Right lobe of liver (tissue), 6 donors: ENCODE measurements at regions not wholly inside any gene's neighbourhood (a gene's known extent, or its start where the extent isn't known, plus 50 kb on each side); places are given as distances from the start of the nearest gene placed in this dataset.

Experiments used
- ATAC-seq, 4 donors: fragments of 200-7000 bp; cut with Tn5 transposase; one replicate each; pipeline ENCODE4 v1.9.1; 2020; ENCODE audit warnings: mild to moderate bottlenecking in 4 of 4, moderate library complexity in 4 of 4
- DNase-seq, 3 donors: peaks; one replicate each; pipeline ENCODE4 v3.0.0-alpha.2; 2020
- H3K27ac ChIP-seq, 3 donors: fragments of 200-600 bp; one replicate each; pipeline ENCODE4 v1.8.0; 2022
- H3K27me3 ChIP-seq, 2 donors: fragments of 200-600 bp; one replicate each; pipeline ENCODE4 v1.8.0; 2022
- H3K36me3 ChIP-seq, 4 donors: fragments of 200-600 bp; sonication (generic) in 1 of 4; one replicate each; pipeline versions ENCODE4 v1.5.1 to v1.8.0; 2017 to 2022; ENCODE audit warnings: control low read depth in 1 of 4
- H3K4me1 ChIP-seq, 4 donors: fragments of 200-600 bp; sonication (generic) in 1 of 4; one replicate each; pipeline versions ENCODE4 v1.5.1 to v1.8.0; 2017 to 2022; ENCODE audit warnings: control low read depth in 1 of 4
- H3K4me3 ChIP-seq, 3 donors: fragments of 200-600 bp; one replicate each; pipeline ENCODE4 v1.8.0; 2022
- H3K9me3 ChIP-seq, 4 donors: fragments of 200-600 bp; sonication (generic) in 1 of 4; one replicate each; pipeline versions ENCODE4 v1.5.1 to v1.8.0; 2017 to 2022; ENCODE audit warnings: control low read depth in 1 of 4
- CTCF ChIP-seq, 4 donors: fragments of 200-600 bp in 3 of 4; fragments of 450-650 bp in 1 of 4; IDR thresholded peaks; one replicate each; pipeline versions ENCODE4 v1.5.1 to v1.8.0; 2016 to 2022; ENCODE audit warnings: antibody characterized with exemption in 4 of 4, mild to moderate bottlenecking in 2 of 4
- POLR2A ChIP-seq: fragments of 450-650 bp; IDR thresholded peaks from one replicate; pipeline ENCODE4 v1.6.1; 2017; ENCODE audit warnings: antibody characterized with exemption, mild to moderate bottlenecking
- WGBS: methylation state at CpG from one replicate; pipeline ENCODE4 v1.1.6; 2018; ENCODE audit warnings: low coverage, low lambda C conversion rate; ENCODE audit not compliant: insufficient coverage; ENCODE audit errors: missing lambda C conversion rate; 5-methylcytosine and 5-hydroxymethylcytosine counted together
- intact Hi-C, 2 donors: fragments of 100-400 bp; cut with DNase I; formaldehyde crosslinking; loops; one replicate each; pipeline versions ENCODE4 v1.11.2 to v1.14.1; 2022
- donor health status: DM: no; HTN: yes; CAD: no.
- donor health status: DM: no; HTN: no; CAD: no.
- donor health status: DM: no; HTN: no; CAD: no.
- donor health status: DM: no; HTN: yes; CAD: no.
- donor health status: DM: no; HTN: yes; CAD: no.

- WGBS: 50% methylated on average over 1 of the region's 17 CpGs
- no peak overlapping the region for H3K4me3 ChIP-seq
- DNase-seq: no peak
These were observed 1150.5 kb downstream of the BRD1 start for GRCh38 chr22:48677168-48677520.

GRCh38 chr22:48676266-48677167 lies 1151.2 kb downstream of the BRD1 start:
- 60% methylated on average over 1 of the region's 15 CpGs for WGBS
- DNase-seq (peak in 1 of 3 donors; percentile 37), ATAC-seq (no peak)
- intact Hi-C loops: no loop called here
- Histone ChIP-seq H3K27me3 (no peaks in the 10 kb centered on the region), H3K27ac (no peak overlapping the region), H3K36me3 (no peaks in the 10 kb centered on the region), H3K9me3 (peaks cover 0 to 3% (median 0%) of the 10 kb centered on the region in 4 donors), H3K4me1 (no peaks in the 10 kb centered on the region), H3K4me3 (no peak overlapping the region)
- no peak for TF ChIP-seq POLR2A
- no peak for TF ChIP-seq CTCF (IDR thresholded peaks at IDR 0.05)

More at GRCh38 chr22:48677168-48677520, 1150.5 kb downstream of the BRD1 start:
- intact Hi-C loops: no loop called here
- peaks cover 0 to 3% (median 0%) of the 10 kb centered on the region in 4 donors for H3K9me3 ChIP-seq
- no peaks in the 10 kb centered on the region for H3K4me1 ChIP-seq
- H3K36me3 ChIP-seq: no peaks in the 10 kb centered on the region
- H3K27me3 ChIP-seq: no peaks in the 10 kb centered on the region
- TF ChIP-seq CTCF (IDR thresholded peaks at IDR 0.05) (no peak), POLR2A (no peak)
- no peak overlapping the region for H3K27ac ChIP-seq
- ATAC-seq: no peak

- no peak for DNase-seq
- Histone ChIP-seq H3K4me1 (no peaks in the 10 kb centered on the region), H3K27me3 (no peaks in the 10 kb centered on the region), H3K27ac (no peak overlapping the region), H3K36me3 (no peaks in the 10 kb centered on the region), H3K4me3 (no peak overlapping the region), H3K9me3 (peaks cover 0 to 3% (median 0%) of the 10 kb centered on the region in 4 donors)
- intact Hi-C loops: no loop called here
- ATAC-seq: no peak
- WGBS: no CpG with 5 or more reads among the region's 4 CpGs
- no peak for TF ChIP-seq CTCF (IDR thresholded peaks at IDR 0.05)
- no peak for TF ChIP-seq POLR2A
These were observed 1151.9 kb downstream of the BRD1 start for GRCh38 chr22:48675830-48676145.

- WGBS: 56% methylated on average over 5 of the region's 15 CpGs
- H3K9me3 ChIP-seq: peaks cover 0 to 3% (median 0%) of the 10 kb centered on the region in 4 donors
- peak in 1 of 3 donors; percentile 47 for DNase-seq
- ATAC-seq: no peak
- intact Hi-C loops: no loop called here
- no peak overlapping the region for H3K27ac ChIP-seq
- no peak overlapping the region for H3K4me3 ChIP-seq
- no peak for TF ChIP-seq POLR2A
- no peak for TF ChIP-seq CTCF (IDR thresholded peaks at IDR 0.05)
- H3K36me3 ChIP-seq: no peaks in the 10 kb centered on the region
- H3K4me1 ChIP-seq: no peaks in the 10 kb centered on the region
- no peaks in the 10 kb centered on the region for H3K27me3 ChIP-seq
These were observed 1152.4 kb downstream of the BRD1 start for GRCh38 chr22:48675141-48675829.
